H9 (cell line): ENCODE measurements at regions not wholly inside any gene's neighbourhood (a gene's known extent, or its start where the extent isn't known, plus 50 kb on each side); places are given as distances from the start of the nearest gene placed in this dataset.

Experiments
- DNase-seq: peaks from one replicate; pipeline ENCODE4 v3.0.0-alpha.2; 2017
- H2AFZ ChIP-seq: one replicate; pipeline ENCODE4 v1.6.1; 2013; ENCODE audit warnings: mild to moderate bottlenecking, low read length, control low read depth, moderate library complexity
- H2AK5ac ChIP-seq: 2 replicates; pipeline ENCODE4 v1.6.1; 2013; ENCODE audit warnings: low read length, control low read depth, mixed read lengths; ENCODE audit not compliant: insufficient read length
- H2BK120ac ChIP-seq: one replicate; pipeline ENCODE4 v1.6.1; 2013; ENCODE audit warnings: low read depth, mild to moderate bottlenecking, low read length, control low read depth, inconsistent platforms; ENCODE audit not compliant: poor library complexity, severe bottlenecking
- H2BK12ac ChIP-seq: 2 replicates; pipeline ENCODE4 v1.6.1; 2013; ENCODE audit warnings: low read length, control low read depth, mixed read lengths, low read depth; ENCODE audit not compliant: insufficient read length
- H2BK15ac ChIP-seq: 2 replicates; pipeline ENCODE4 v1.6.1; 2013; ENCODE audit warnings: low read depth, low read length, control low read depth
- H2BK20ac ChIP-seq: one replicate; pipeline ENCODE4 v1.6.1; 2013; ENCODE audit warnings: low read depth, mild to moderate bottlenecking, low read length, control low read depth, inconsistent platforms; ENCODE audit not compliant: poor library complexity, severe bottlenecking
- H2BK5ac ChIP-seq: 2 replicates; pipeline ENCODE4 v1.6.1; 2013; ENCODE audit warnings: low read length, control low read depth, mixed read lengths; ENCODE audit not compliant: insufficient read length
- H3K14ac ChIP-seq: 2 replicates; pipeline ENCODE4 v1.6.1; 2013; ENCODE audit warnings: low read length, control low read depth; ENCODE audit not compliant: insufficient read depth
- H3K18ac ChIP-seq: 2 replicates; pipeline ENCODE4 v1.6.1; 2013; ENCODE audit warnings: low read depth, mild to moderate bottlenecking, mixed read lengths, low read length, control low read depth; ENCODE audit not compliant: insufficient read length
- H3K23ac ChIP-seq: 2 replicates; pipeline ENCODE4 v1.6.1; 2013; ENCODE audit warnings: low read length, control low read depth, mixed read lengths, low read depth; ENCODE audit not compliant: insufficient read length
- H3K23me2 ChIP-seq: 2 replicates; pipeline ENCODE4 v1.6.1; 2013; ENCODE audit warnings: low read depth, mild to moderate bottlenecking, mixed read lengths, low read length, control low read depth; ENCODE audit not compliant: insufficient read length, poor library complexity, severe bottlenecking
- H3K27ac ChIP-seq: 2 replicates; pipeline ENCODE4 v1.5.1; 2013; ENCODE audit warnings: low read length, control low read depth, mixed read lengths, low read depth; ENCODE audit not compliant: insufficient read length
- H3K27me3 ChIP-seq: 2 replicates; pipeline ENCODE4 v1.6.1; 2013; ENCODE audit warnings: low read length, control low read depth, inconsistent platforms; ENCODE audit not compliant: insufficient read depth
- H3K4ac ChIP-seq: 2 replicates; pipeline ENCODE4 v1.6.1; 2013; ENCODE audit warnings: low read depth, mild to moderate bottlenecking, control low read depth, inconsistent platforms, low read length, moderate library complexity
- H3K4me1 ChIP-seq: 2 replicates; pipeline ENCODE4 v1.6.1; 2013; ENCODE audit warnings: low read length, control low read depth, inconsistent platforms; ENCODE audit not compliant: insufficient read depth
- H3K4me2 ChIP-seq: 2 replicates; pipeline ENCODE4 v1.6.1; 2013; ENCODE audit warnings: low read length, control low read depth, mixed read lengths; ENCODE audit not compliant: insufficient read length, insufficient read depth
- H3K56ac ChIP-seq: 2 replicates; pipeline ENCODE4 v1.6.1; 2013; ENCODE audit warnings: low read depth, mild to moderate bottlenecking, mixed read lengths, low read length, control low read depth; ENCODE audit not compliant: insufficient read length
- H3K79me1 ChIP-seq: 2 replicates; pipeline ENCODE4 v1.6.1; 2013; ENCODE audit warnings: low read depth, mild to moderate bottlenecking, moderate library complexity, low read length, control low read depth, inconsistent platforms; ENCODE audit not compliant: insufficient read depth, poor library complexity, severe bottlenecking
- H3K79me2 ChIP-seq: 2 replicates; pipeline ENCODE4 v1.6.1; 2013; ENCODE audit warnings: low read length, control low read depth, inconsistent platforms; ENCODE audit not compliant: insufficient read depth
- H3K9ac ChIP-seq: 2 replicates; pipeline ENCODE4 v1.6.1; 2013; ENCODE audit warnings: low read length, control low read depth, mixed read lengths; ENCODE audit not compliant: insufficient read length; ENCODE audit errors: extremely low read depth
- H3K9me3 ChIP-seq: one replicate; pipeline ENCODE4 v1.6.1; 2013; ENCODE audit warnings: low read depth, low read length, inconsistent platforms; ENCODE audit not compliant: control insufficient read depth
- H3T11ph ChIP-seq: one replicate; pipeline ENCODE4 v1.6.1; 2013; ENCODE audit warnings: mild to moderate bottlenecking, low read length, control low read depth, inconsistent platforms
- H4K20me1 ChIP-seq: one replicate; pipeline ENCODE4 v1.6.1; 2013; ENCODE audit not compliant: control insufficient read depth, insufficient read length, insufficient read depth
- H4K5ac ChIP-seq: 2 replicates; pipeline ENCODE4 v1.6.1; 2013; ENCODE audit warnings: low read depth, mild to moderate bottlenecking, mixed read lengths, low read length, control low read depth; ENCODE audit not compliant: insufficient read length
- H4K8ac ChIP-seq: replicated peaks from 2 replicates; pipeline ENCODE4 v1.6.1; 2013; ENCODE audit warnings: low read length, control low read depth, mixed read lengths, low read depth; ENCODE audit not compliant: insufficient read length
- H4K91ac ChIP-seq: 2 replicates; pipeline ENCODE4 v1.6.1; 2013; ENCODE audit warnings: low read depth, mild to moderate bottlenecking, moderate library complexity, mixed read lengths, low read length, control low read depth; ENCODE audit not compliant: insufficient read length
- H3K27ac Mint-ChIP-seq, 3 experiments: 2 replicates in 2 of 3; 3 replicates in 1 of 3; pipeline ENCODE4 v1.8.0; 2020 to 2021; ENCODE audit warnings: mixed read lengths in 3 of 3, mild to moderate bottlenecking in 1 of 3, moderate library complexity in 1 of 3
- H3K27me3 Mint-ChIP-seq: 2 replicates; pipeline ENCODE4 v1.8.0; 2021; ENCODE audit warnings: low read depth, mild to moderate bottlenecking, moderate library complexity, mixed read lengths
- H3K36me3 Mint-ChIP-seq, 3 experiments: 2 replicates in 2 of 3; 3 replicates in 1 of 3; pipeline ENCODE4 v1.8.0; 2020 to 2021; ENCODE audit warnings: low read depth in 3 of 3, mixed read lengths in 3 of 3; ENCODE audit not compliant: insufficient read depth in 1 of 3
- H3K4me1 Mint-ChIP-seq, 2 experiments: 2 replicates each; pipeline ENCODE4 v1.8.0; 2020; ENCODE audit warnings: mixed read lengths in 2 of 2
- H3K4me3 Mint-ChIP-seq, 2 experiments: 2 replicates in 1 of 2; 3 replicates in 1 of 2; pipeline ENCODE4 v1.8.0; 2020 to 2021; ENCODE audit warnings: mild to moderate bottlenecking in 2 of 2, mixed read lengths in 2 of 2, moderate library complexity in 1 of 2
- H3K9me3 Mint-ChIP-seq, 2 experiments: 2 replicates in 1 of 2; 3 replicates in 1 of 2; pipeline ENCODE4 v1.8.0; 2020; ENCODE audit warnings: mild to moderate bottlenecking in 2 of 2, mixed read lengths in 2 of 2, moderate library complexity in 1 of 2
- WGBS: extraction: QIAGEN DNeasy Blood & Tissue Kit; methylation state at CpG from one replicate; pipeline ENCODE4 v1.1.7; 2013; ENCODE audit warnings: missing lambda C conversion rate, low lambda C conversion rate, mixed read lengths; ENCODE audit not compliant: insufficient read length; ENCODE audit errors: extremely low coverage; 5-methylcytosine and 5-hydroxymethylcytosine counted together
- TF ChIP-seq, protein P1 (sequence below): fragments of 200-600 bp; sonication (generic); conservative IDR thresholded peaks from 3 replicates; pipeline ENCODE4 v1.8.0; 2021; ENCODE audit warnings: antibody characterized with exemption, mild to moderate bottlenecking

DNA sequence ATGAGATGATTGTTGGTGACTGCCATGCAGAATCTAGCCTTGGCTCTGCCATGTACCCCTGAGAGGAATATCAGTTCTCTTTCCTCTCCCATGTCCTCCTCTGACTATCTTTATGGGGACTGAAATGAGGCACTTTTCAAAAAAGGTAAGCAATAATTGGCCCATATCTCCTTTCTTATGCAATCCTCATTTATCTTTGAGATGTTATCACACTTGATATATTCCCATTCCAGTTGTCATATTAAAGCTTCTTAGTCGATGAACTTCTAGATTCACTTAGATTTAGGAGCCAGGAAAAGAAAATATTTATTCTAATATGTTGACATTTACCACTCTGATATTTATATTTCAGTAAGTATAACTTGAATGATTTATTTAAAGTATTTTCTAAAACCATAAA is 55.3 kb upstream of the CXCL8 start:
- H3K27ac ChIP-seq: no peak overlapping the region
- H3K79me1 ChIP-seq: no peaks in the 10 kb centered on the region
- H3K9ac ChIP-seq: no peak overlapping the region
- no peaks in the 10 kb centered on the region for H3K9me3 ChIP-seq
- H3K14ac ChIP-seq: no peak overlapping the region
- no peak overlapping the region for H4K5ac ChIP-seq
- H2BK12ac ChIP-seq: no peak overlapping the region
- Mint-ChIP-seq H3K36me3 (no peaks in the 10 kb centered on the region), H3K4me1 (peaks cover 10 to 11% of the 10 kb centered on the region in 2 experiments), H3K9me3 (no peaks in the 10 kb centered on the region), H3K4me3 (no peak overlapping the region), H3K27ac (no peak overlapping the region), H3K27me3 (no peaks in the 10 kb centered on the region)
- H3K56ac ChIP-seq: no peak overlapping the region
- no CpG with 5 or more reads among the region's 1 CpG for WGBS
- TF ChIP-seq, protein P1, sequence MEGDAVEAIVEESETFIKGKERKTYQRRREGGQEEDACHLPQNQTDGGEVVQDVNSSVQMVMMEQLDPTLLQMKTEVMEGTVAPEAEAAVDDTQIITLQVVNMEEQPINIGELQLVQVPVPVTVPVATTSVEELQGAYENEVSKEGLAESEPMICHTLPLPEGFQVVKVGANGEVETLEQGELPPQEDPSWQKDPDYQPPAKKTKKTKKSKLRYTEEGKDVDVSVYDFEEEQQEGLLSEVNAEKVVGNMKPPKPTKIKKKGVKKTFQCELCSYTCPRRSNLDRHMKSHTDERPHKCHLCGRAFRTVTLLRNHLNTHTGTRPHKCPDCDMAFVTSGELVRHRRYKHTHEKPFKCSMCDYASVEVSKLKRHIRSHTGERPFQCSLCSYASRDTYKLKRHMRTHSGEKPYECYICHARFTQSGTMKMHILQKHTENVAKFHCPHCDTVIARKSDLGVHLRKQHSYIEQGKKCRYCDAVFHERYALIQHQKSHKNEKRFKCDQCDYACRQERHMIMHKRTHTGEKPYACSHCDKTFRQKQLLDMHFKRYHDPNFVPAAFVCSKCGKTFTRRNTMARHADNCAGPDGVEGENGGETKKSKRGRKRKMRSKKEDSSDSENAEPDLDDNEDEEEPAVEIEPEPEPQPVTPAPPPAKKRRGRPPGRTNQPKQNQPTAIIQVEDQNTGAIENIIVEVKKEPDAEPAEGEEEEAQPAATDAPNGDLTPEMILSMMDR: no peak
- no peak overlapping the region for H3K4me2 ChIP-seq
- H3K27me3 ChIP-seq: no peaks in the 10 kb centered on the region
- H2AK5ac ChIP-seq: no peak overlapping the region
- no peaks in the 10 kb centered on the region for H3K79me2 ChIP-seq
- H3T11ph ChIP-seq: no peak overlapping the region
- H4K20me1 ChIP-seq: no peaks in the 10 kb centered on the region
- no peak overlapping the region for H2AFZ ChIP-seq
- H4K91ac ChIP-seq: no peak overlapping the region
- H2BK20ac ChIP-seq: no peak overlapping the region
- H2BK15ac ChIP-seq: no peak overlapping the region
- no peak for DNase-seq
- H3K18ac ChIP-seq: no peak overlapping the region
- no peaks in the 10 kb centered on the region for H3K23me2 ChIP-seq
- H3K4me1 ChIP-seq: no peaks in the 10 kb centered on the region; the same call in 1 of the 2 replicates
- H2BK5ac ChIP-seq: no peak overlapping the region
- no peak overlapping the region for H2BK120ac ChIP-seq
- H3K4ac ChIP-seq: no peak overlapping the region
- H4K8ac ChIP-seq: no peak overlapping the region
- H3K23ac ChIP-seq: no peak overlapping the region
